SK-N-SH treated with all-trans-retinoic acid at 6 μM for 48 hours (cell line): ENCODE measurements at regions not wholly inside any gene's neighbourhood (a gene's known extent, or its start where the extent isn't known, plus 50 kb on each side); places are given as distances from the start of the nearest gene placed in this dataset.

ENCODE experiments used
- ATAC-seq: fragments of 200-7000 bp; cut with Tn5 transposase; 3 replicates; pipeline ENCODE4 v1.9.1; 2020; ENCODE audit warnings: mild to moderate bottlenecking, moderate library complexity
- ARNTL ChIP-seq: fragments of 450-650 bp; formaldehyde crosslinking; IDR thresholded peaks from 2 replicates; pipeline ENCODE4 v1.5.0; 2020; ENCODE audit warnings: low read depth, mild to moderate bottlenecking, moderate library complexity, borderline replicate concordance
- BACH2 ChIP-seq: fragments of 250-450 bp; sonication (Bioruptor Pico); IDR thresholded peaks from 2 replicates; pipeline ENCODE4 v1.9.0; 2021; ENCODE audit warnings: mild to moderate bottlenecking, borderline replicate concordance
- CSDC2 ChIP-seq: fragments of 250-450 bp; sonication (Bioruptor Pico); IDR thresholded peaks from 2 replicates; pipeline ENCODE4 v1.5.0; 2020; ENCODE audit warnings: mild to moderate bottlenecking, moderate library complexity
- ESRRG ChIP-seq: fragments of 250-450 bp; sonication (Bioruptor Pico); IDR thresholded peaks from 2 replicates; pipeline ENCODE4 v1.6.1; 2021; ENCODE audit warnings: mild to moderate bottlenecking
- GLIS3 ChIP-seq: fragments of 250-450 bp; sonication (Bioruptor Pico); IDR thresholded peaks from 2 replicates; pipeline ENCODE4 v1.5.0; 2020; ENCODE audit warnings: mild to moderate bottlenecking, moderate library complexity
- ISL1 ChIP-seq: fragments of 250-450 bp; sonication (Bioruptor Pico); IDR thresholded peaks from 2 replicates; pipeline ENCODE4 v2.1.2; 2022; ENCODE audit warnings: mild to moderate bottlenecking, moderate library complexity
- PPARA ChIP-seq: fragments of 250-450 bp; sonication (Bioruptor Pico); IDR thresholded peaks from 2 replicates; pipeline ENCODE4 v1.5.0; 2020; ENCODE audit warnings: mild to moderate bottlenecking, borderline replicate concordance
- RARB ChIP-seq: fragments of 250-450 bp; sonication (Bioruptor Pico); IDR thresholded peaks from 2 replicates; pipeline ENCODE4 v1.8.0; 2021; ENCODE audit warnings: mild to moderate bottlenecking, moderate library complexity
- SNAI2 ChIP-seq: fragments of 250-450 bp; sonication (Bioruptor Pico); IDR thresholded peaks from 2 replicates; pipeline ENCODE4 v1.5.0; 2020; ENCODE audit warnings: mild to moderate bottlenecking, moderate library complexity
- TCF4 ChIP-seq: fragments of 250-450 bp; sonication (Bioruptor Pico); IDR thresholded peaks from 2 replicates; pipeline ENCODE4 v1.8.0; 2021; ENCODE audit warnings: mild to moderate bottlenecking, moderate library complexity, borderline replicate concordance
- TOX ChIP-seq: fragments of 250-450 bp; sonication (Bioruptor Pico); IDR thresholded peaks from 2 replicates; pipeline ENCODE4 v1.8.0; 2021; ENCODE audit warnings: mild to moderate bottlenecking, moderate library complexity, borderline replicate concordance
- ZC3H10 ChIP-seq: fragments of 250-450 bp; sonication (Bioruptor Pico); IDR thresholded peaks from 2 replicates; pipeline ENCODE4 v1.5.1; 2021; ENCODE audit warnings: mild to moderate bottlenecking, moderate library complexity
- ZFP3 ChIP-seq: fragments of 250-450 bp; sonication (Bioruptor Pico); IDR thresholded peaks from 2 replicates; pipeline ENCODE4 v1.5.0; 2020; ENCODE audit warnings: mild to moderate bottlenecking, moderate library complexity
- ZFP30 ChIP-seq: fragments of 450-650 bp; formaldehyde crosslinking; IDR thresholded peaks from 2 replicates; pipeline ENCODE4 v1.5.0; 2022; ENCODE audit warnings: mild to moderate bottlenecking, moderate library complexity
- ZNF565 ChIP-seq: fragments of 450-650 bp; formaldehyde crosslinking; conservative IDR thresholded peaks from 2 replicates; pipeline ENCODE4 v1.5.0; 2020; ENCODE audit warnings: low read depth, mild to moderate bottlenecking, moderate library complexity
- ZNF70 ChIP-seq: fragments of 450-650 bp; formaldehyde crosslinking; IDR thresholded peaks from 2 replicates; pipeline ENCODE4 v1.5.0; 2020; ENCODE audit warnings: mild to moderate bottlenecking, moderate library complexity
- ZNF8 ChIP-seq: fragments of 450-650 bp; formaldehyde crosslinking; IDR thresholded peaks from 2 replicates; pipeline ENCODE4 v1.5.0; 2020; ENCODE audit warnings: mild to moderate bottlenecking, moderate library complexity
- TF ChIP-seq, protein P1 (sequence below): fragments of 250-450 bp; sonication (Bioruptor Pico); IDR thresholded peaks from 2 replicates; pipeline ENCODE4 v1.5.0; 2020; ENCODE audit warnings: mild to moderate bottlenecking, moderate library complexity
- TF ChIP-seq, protein P2 (sequence below): fragments of 250-450 bp; sonication (Bioruptor Pico); IDR thresholded peaks from 2 replicates; pipeline ENCODE4 v1.5.1; 2021; ENCODE audit warnings: mild to moderate bottlenecking, moderate library complexity
- TF ChIP-seq, protein P3 (sequence below): fragments of 250-450 bp; sonication (Bioruptor Pico); IDR thresholded peaks from 2 replicates; pipeline ENCODE4 v1.8.0; 2021; ENCODE audit warnings: low read depth, mild to moderate bottlenecking, moderate library complexity, borderline replicate concordance
- TF ChIP-seq, protein P4 (sequence below): fragments of 250-450 bp; sonication (Bioruptor Pico); IDR thresholded peaks from 2 replicates; pipeline ENCODE4 v1.5.1; 2020; ENCODE audit warnings: low read depth, mild to moderate bottlenecking, moderate library complexity

DNA sequence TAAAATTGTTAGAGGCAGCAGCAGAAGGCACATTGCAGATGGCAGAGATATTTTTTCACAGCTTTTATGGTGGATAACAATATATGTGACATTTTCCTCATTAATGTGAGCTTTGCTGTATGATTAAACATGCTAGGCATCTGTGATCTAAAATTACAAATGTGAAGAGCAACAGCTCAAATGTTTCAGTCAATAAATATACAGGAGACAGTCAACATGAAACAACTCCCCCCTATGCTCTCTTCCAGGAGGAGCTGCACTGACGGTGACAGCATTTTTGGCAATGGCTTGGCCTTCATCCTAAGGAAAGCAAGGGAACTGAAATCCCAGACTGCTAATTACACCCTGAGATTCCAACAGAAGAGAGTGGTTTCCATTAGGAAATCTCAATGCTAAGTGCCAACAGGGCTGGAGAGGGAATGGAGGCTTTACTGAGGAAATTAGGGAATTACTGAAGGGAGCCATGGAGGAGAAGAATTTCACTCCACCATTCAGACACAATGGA lies 51.4 kb upstream of the GRB10 start:
- ATAC-seq: no peak
- no peak for TF ChIP-seq RARB
- no peak for TF ChIP-seq TOX
- no peak for TF ChIP-seq SNAI2 (CRISPR knock-in tag)
- TF ChIP-seq GLIS3 (CRISPR knock-in tag): no peak
- TF ChIP-seq, protein P1, sequence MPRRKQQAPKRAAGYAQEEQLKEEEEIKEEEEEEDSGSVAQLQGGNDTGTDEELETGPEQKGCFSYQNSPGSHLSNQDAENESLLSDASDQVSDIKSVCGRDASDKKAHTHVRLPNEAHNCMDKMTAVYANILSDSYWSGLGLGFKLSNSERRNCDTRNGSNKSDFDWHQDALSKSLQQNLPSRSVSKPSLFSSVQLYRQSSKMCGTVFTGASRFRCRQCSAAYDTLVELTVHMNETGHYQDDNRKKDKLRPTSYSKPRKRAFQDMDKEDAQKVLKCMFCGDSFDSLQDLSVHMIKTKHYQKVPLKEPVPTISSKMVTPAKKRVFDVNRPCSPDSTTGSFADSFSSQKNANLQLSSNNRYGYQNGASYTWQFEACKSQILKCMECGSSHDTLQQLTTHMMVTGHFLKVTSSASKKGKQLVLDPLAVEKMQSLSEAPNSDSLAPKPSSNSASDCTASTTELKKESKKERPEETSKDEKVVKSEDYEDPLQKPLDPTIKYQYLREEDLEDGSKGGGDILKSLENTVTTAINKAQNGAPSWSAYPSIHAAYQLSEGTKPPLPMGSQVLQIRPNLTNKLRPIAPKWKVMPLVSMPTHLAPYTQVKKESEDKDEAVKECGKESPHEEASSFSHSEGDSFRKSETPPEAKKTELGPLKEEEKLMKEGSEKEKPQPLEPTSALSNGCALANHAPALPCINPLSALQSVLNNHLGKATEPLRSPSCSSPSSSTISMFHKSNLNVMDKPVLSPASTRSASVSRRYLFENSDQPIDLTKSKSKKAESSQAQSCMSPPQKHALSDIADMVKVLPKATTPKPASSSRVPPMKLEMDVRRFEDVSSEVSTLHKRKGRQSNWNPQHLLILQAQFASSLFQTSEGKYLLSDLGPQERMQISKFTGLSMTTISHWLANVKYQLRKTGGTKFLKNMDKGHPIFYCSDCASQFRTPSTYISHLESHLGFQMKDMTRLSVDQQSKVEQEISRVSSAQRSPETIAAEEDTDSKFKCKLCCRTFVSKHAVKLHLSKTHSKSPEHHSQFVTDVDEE: no peak
- no peak for TF ChIP-seq ARNTL
- TF ChIP-seq BACH2: no peak
- no peak for TF ChIP-seq ESRRG (CRISPR knock-in tag)
- TF ChIP-seq, protein P2, sequence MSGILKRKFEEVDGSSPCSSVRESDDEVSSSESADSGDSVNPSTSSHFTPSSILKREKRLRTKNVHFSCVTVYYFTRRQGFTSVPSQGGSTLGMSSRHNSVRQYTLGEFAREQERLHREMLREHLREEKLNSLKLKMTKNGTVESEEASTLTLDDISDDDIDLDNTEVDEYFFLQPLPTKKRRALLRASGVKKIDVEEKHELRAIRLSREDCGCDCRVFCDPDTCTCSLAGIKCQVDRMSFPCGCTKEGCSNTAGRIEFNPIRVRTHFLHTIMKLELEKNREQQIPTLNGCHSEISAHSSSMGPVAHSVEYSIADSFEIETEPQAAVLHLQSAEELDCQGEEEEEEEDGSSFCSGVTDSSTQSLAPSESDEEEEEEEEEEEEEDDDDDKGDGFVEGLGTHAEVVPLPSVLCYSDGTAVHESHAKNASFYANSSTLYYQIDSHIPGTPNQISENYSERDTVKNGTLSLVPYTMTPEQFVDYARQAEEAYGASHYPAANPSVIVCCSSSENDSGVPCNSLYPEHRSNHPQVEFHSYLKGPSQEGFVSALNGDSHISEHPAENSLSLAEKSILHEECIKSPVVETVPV (CRISPR knock-in tag): no peak
- no peak for TF ChIP-seq ZNF70 (CRISPR knock-in tag)
- no peak for TF ChIP-seq ZC3H10 (CRISPR knock-in tag)
- TF ChIP-seq ISL1 (CRISPR knock-in tag): no peak
- no peak for TF ChIP-seq CSDC2 (CRISPR knock-in tag)
- TF ChIP-seq, protein P3, sequence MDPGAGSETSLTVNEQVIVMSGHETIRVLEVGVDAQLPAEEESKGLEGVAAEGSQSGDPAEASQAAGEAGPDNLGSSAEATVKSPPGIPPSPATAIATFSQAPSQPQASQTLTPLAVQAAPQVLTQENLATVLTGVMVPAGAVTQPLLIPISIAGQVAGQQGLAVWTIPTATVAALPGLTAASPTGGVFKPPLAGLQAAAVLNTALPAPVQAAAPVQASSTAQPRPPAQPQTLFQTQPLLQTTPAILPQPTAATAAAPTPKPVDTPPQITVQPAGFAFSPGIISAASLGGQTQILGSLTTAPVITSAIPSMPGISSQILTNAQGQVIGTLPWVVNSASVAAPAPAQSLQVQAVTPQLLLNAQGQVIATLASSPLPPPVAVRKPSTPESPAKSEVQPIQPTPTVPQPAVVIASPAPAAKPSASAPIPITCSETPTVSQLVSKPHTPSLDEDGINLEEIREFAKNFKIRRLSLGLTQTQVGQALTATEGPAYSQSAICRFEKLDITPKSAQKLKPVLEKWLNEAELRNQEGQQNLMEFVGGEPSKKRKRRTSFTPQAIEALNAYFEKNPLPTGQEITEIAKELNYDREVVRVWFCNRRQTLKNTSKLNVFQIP: no peak
- no peak for TF ChIP-seq ZFP30
- no peak for TF ChIP-seq ZNF8
- no peak for TF ChIP-seq ZNF565
- no peak for TF ChIP-seq TCF4 (CRISPR knock-in tag)

DNA sequence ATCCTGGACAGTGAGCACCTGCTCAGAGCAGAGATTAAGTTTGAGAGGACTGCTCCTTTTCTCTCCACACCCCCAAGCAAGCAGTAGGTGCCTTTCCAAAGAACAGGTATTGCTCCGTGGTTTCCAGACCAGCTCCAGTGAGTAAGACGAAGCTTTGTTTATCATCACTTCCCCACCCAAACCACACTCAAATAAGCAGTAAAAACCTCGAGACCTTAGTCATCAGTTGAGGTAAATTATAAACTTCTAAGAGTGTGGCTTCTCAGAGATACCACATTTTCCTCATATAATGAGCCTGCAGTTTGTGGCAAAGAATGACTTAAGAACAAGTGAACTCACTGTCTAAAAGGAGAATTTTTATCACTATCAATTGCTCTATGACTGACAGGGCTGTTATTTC lies 50.0 kb upstream of the GRB10 start:
- TF ChIP-seq PPARA (CRISPR knock-in tag) (no peak), CSDC2 (CRISPR knock-in tag) (no peak), ZFP3 (CRISPR knock-in tag) (no peak), SNAI2 (CRISPR knock-in tag) (no peak), RARB (no peak), ZFP30 (no peak), TOX (no peak), ZNF8 (no peak)
- TF ChIP-seq, protein P4, sequence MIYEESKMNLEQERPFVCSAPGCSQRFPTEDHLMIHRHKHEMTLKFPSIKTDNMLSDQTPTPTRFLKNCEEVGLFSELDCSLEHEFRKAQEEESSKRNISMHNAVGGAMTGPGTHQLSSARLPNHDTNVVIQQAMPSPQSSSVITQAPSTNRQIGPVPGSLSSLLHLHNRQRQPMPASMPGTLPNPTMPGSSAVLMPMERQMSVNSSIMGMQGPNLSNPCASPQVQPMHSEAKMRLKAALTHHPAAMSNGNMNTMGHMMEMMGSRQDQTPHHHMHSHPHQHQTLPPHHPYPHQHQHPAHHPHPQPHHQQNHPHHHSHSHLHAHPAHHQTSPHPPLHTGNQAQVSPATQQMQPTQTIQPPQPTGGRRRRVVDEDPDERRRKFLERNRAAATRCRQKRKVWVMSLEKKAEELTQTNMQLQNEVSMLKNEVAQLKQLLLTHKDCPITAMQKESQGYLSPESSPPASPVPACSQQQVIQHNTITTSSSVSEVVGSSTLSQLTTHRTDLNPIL (CRISPR knock-in tag): no peak
- TF ChIP-seq, protein P3: no peak
- no peak for ATAC-seq
